ENCODE measurements at regions not wholly inside any gene's neighbourhood (a gene's known extent, or its start where the extent isn't known, plus 50 kb on each side); places are given as distances from the start of the nearest gene placed in this dataset.

GRCh38 chr2:12428786-12429185 lies 287.9 kb upstream of the TRIB2 start:
- RAD21 ChIA-PET (ENCODE audit: low non-redundant PET in 1 of 2, low total read pairs in 2 of 2, uncharacterized antibody in 2 of 2, unreplicated experiment in 2 of 2) = no interaction called here
- intact Hi-C loops (cut with micrococcal nuclease) = no loop called here
- H3K9ac ChIP-seq (ENCODE audit: low read length) = no peak overlapping the region
- BruUV-seq (replicated peaks) = no TSS peak
- no peaks in the 10 kb centered on the region for H4K20me1 ChIP-seq (ENCODE audit: insufficient read depth)
- H3K4me1 ChIP-seq (ENCODE audit: control insufficient read depth in 1 of 2, insufficient read depth in 2 of 2, low read length in 2 of 2) = no peaks in the 10 kb centered on the region
- H3K4me2 ChIP-seq (ENCODE audit: low read length) = no peak overlapping the region
- H3K27ac ChIP-seq (ENCODE audit: low read depth, low read length) = no peak overlapping the region
- H3K4me3 ChIP-seq (replicated peaks in 1 of 2; ENCODE audit: low read depth in 1 of 2, low read length in 2 of 2) = no peak overlapping the region
- H3K27me3 ChIP-seq (ENCODE audit: insufficient read depth, low read length) = no peaks in the 10 kb centered on the region
- H2AFZ ChIP-seq (ENCODE audit: low read depth, low read length, poor library complexity, severe bottlenecking) = no peak overlapping the region
- CTCF ChIA-PET = no interaction called here
- POLR2A ChIA-PET = no interaction called here
- TF ChIP-seq CTCF (IDR thresholded peaks at IDR 0.05 in 2 of 3, conservative IDR thresholded peaks at IDR 0.05 in 1 of 3; ENCODE audit: borderline replicate concordance in 1 of 3, insufficient read depth in 1 of 3, low read depth in 2 of 3, low read length in 2 of 3) = no peak
- no peak for TF ChIP-seq YY1 (IDR thresholded peaks at IDR 0.05; ENCODE audit: extremely low read depth, insufficient replicate concordance, low read depth, low read length)
- TF ChIP-seq EZH2 (IDR thresholded peaks at IDR 0.05) = no peak
- TF ChIP-seq MAX (IDR thresholded peaks at IDR 0.05) = no peak
- no peak for TF ChIP-seq CEBPB (IDR thresholded peaks at IDR 0.05; ENCODE audit: low read depth)
- no peak for TF ChIP-seq FOSL1 (IDR thresholded peaks at IDR 0.05; ENCODE audit: low read depth)
- TF ChIP-seq JUND (IDR thresholded peaks at IDR 0.05) = no peak
- no peak for TF ChIP-seq ZBTB33 (IDR thresholded peaks at IDR 0.05; ENCODE audit: extremely low read depth, insufficient replicate concordance, low read length)
- TF ChIP-seq SIN3A (IDR thresholded peaks at IDR 0.05; ENCODE audit: low read depth) = no peak
- no peak for TF ChIP-seq ZNF274 (IDR thresholded peaks at IDR 0.05; ENCODE audit: low read depth, low read length)
- no peak for TF ChIP-seq ZFX (IDR thresholded peaks at IDR 0.05)
- no peak for TF ChIP-seq POLR2A (IDR thresholded peaks at IDR 0.05; ENCODE audit: borderline replicate concordance, extremely low read depth, insufficient read depth, insufficient read length)
- no peak for TF ChIP-seq EGR1 (IDR thresholded peaks at IDR 0.05; ENCODE audit: low read depth)
- no peak for TF ChIP-seq ELF1 (IDR thresholded peaks at IDR 0.05; ENCODE audit: borderline replicate concordance, low read depth)
- no peaks in the 10 kb centered on the region for H3K79me2 ChIP-seq (ENCODE audit: insufficient read depth, low read length)
- ATAC-seq = no peak
- H3K36me3 ChIP-seq (ENCODE audit: control insufficient read depth in 1 of 2, insufficient read depth in 2 of 2, low read length in 2 of 2) = no peaks in the 10 kb centered on the region
- DNase-seq (ENCODE audit: low read depth, low spot score) = no peak
- H3K9me3 ChIP-seq (ENCODE audit: control insufficient read depth in 1 of 2, insufficient read depth in 1 of 2, low read depth in 1 of 2, low read length in 2 of 2) = no peaks in the 10 kb centered on the region
- H3K9me2 ChIP-seq (ENCODE audit: insufficient read depth) = no peaks in the 10 kb centered on the region
